Endothelial cell of umbilical vein (primary cell): ENCODE measurements at regions not wholly inside any gene's neighbourhood (a gene's known extent, or its start where the extent isn't known, plus 50 kb on each side); places are given as distances from the start of the nearest gene placed in this dataset.

ENCODE experiments used
- BruUV-seq: library from RNA; stranded (reverse); fragments of 400-500 nt; replicated peaks from 2 replicates; lab custom pipeline; 2021; lab: Mats Ljungman, UMichigan
- CTCF ChIA-PET: fragments of 300-600, 350-600 bp; sonication (Branson Sonifier 250); formaldehyde crosslinking; loops from one replicate; lab custom pipeline; 2021; ENCODE audit warnings: antibody characterized with exemption, inconsistent platforms; lab: Charles Lee
- POLR2A ChIA-PET: fragments of 300-600, 350-600 bp; sonication (Branson Sonifier 250); formaldehyde crosslinking; loops from one replicate; lab custom pipeline; 2021; ENCODE audit warnings: antibody characterized with exemption, inconsistent platforms; lab: Charles Lee
- DNase-seq: peaks from one replicate; pipeline ENCODE4 v3.0.0-alpha.2; 2011; ENCODE audit warnings: low read depth, low spot score
- FAIRE-seq: peaks from 2 replicates; lab custom pipeline; 2011; peaks lifted over from hg19 to GRCh38; lab: Jason Lieb, UNC
- H2AFZ ChIP-seq: 2 replicates; pipeline ENCODE4 v1.6.0; 2012; ENCODE audit warnings: low read depth, low read length, control low read depth, inconsistent platforms
- H3K27ac ChIP-seq: 2 replicates; pipeline ENCODE4 v1.5.1; 2011; ENCODE audit warnings: low read depth, mild to moderate bottlenecking, control low read depth, low read length, moderate library complexity; ENCODE audit not compliant: insufficient read depth
- H3K27me3 ChIP-seq, 2 experiments: 2 replicates each; pipeline versions ENCODE4 v1.6.0 to v1.6.1; 2011; ENCODE audit warnings: low read length in 2 of 2, mixed read lengths in 1 of 2; ENCODE audit not compliant: control insufficient read depth in 2 of 2, insufficient read depth in 2 of 2
- H3K36me3 ChIP-seq, 2 experiments: 2 replicates in 1 of 2; 3 replicates in 1 of 2; pipeline ENCODE4 v1.5.1; 2011; ENCODE audit warnings: low read length in 2 of 2, mild to moderate bottlenecking in 1 of 2, moderate library complexity in 1 of 2; ENCODE audit not compliant: control insufficient read depth in 2 of 2, insufficient read depth in 2 of 2; ENCODE audit errors: extremely low read depth in 1 of 2
- H3K4me1 ChIP-seq: 3 replicates; pipeline ENCODE4 v1.5.1; 2011; ENCODE audit warnings: mild to moderate bottlenecking, low read length; ENCODE audit not compliant: control insufficient read depth, insufficient read depth; ENCODE audit errors: extremely low read depth
- H3K4me2 ChIP-seq: 2 replicates; pipeline ENCODE4 v1.6.1; 2011; ENCODE audit warnings: low read length, control low read depth, mixed read lengths; ENCODE audit not compliant: insufficient read depth
- H3K4me3 ChIP-seq, 3 experiments: fragments of 200-600 bp in 1 of 3; sonication (generic), shearing (Covaris generic) in 1 of 3; replicated peaks in 1 of 3; 2 replicates each; pipeline ENCODE4 v1.5.1; 2011 to 2016; ENCODE audit warnings: control low read depth in 3 of 3, low read length in 3 of 3, mild to moderate bottlenecking in 2 of 3, inconsistent platforms in 1 of 3, low read depth in 1 of 3, moderate library complexity in 1 of 3; ENCODE audit not compliant: insufficient read depth in 1 of 3
- H3K79me2 ChIP-seq: 2 replicates; pipeline ENCODE4 v1.6.0; 2012; ENCODE audit warnings: low read length, inconsistent platforms; ENCODE audit not compliant: control insufficient read depth, insufficient read depth
- H3K9ac ChIP-seq: replicated peaks from 2 replicates; pipeline ENCODE3; 2011; ENCODE audit warnings: low read length, control low read depth; ENCODE audit not compliant: insufficient read depth; ENCODE audit errors: extremely low read depth
- H3K9me1 ChIP-seq: replicated peaks from 3 replicates; pipeline ENCODE4 v1.6.0; 2011; ENCODE audit warnings: mild to moderate bottlenecking, low read length; ENCODE audit not compliant: control insufficient read depth, insufficient read depth; ENCODE audit errors: extremely low read depth
- H3K9me3 ChIP-seq: replicated peaks from 2 replicates; pipeline ENCODE4 v1.5.1; 2012; ENCODE audit warnings: low read length, inconsistent platforms; ENCODE audit not compliant: control insufficient read depth, insufficient read depth
- H4K20me1 ChIP-seq: replicated peaks from 2 replicates; pipeline ENCODE3; 2011; ENCODE audit warnings: mild to moderate bottlenecking, low read length; ENCODE audit not compliant: control insufficient read depth, insufficient read depth; ENCODE audit errors: extremely low read depth
- CTCF ChIP-seq, 2 donors: IDR thresholded peaks; 1 replicate in 1 of 2; 2 replicates in 1 of 2; pipeline ENCODE4 v1.5.1; 2011; ENCODE audit warnings: low read length in 2 of 2, mild to moderate bottlenecking in 2 of 2, moderate library complexity in 2 of 2, control low read depth in 1 of 2, inconsistent platforms in 1 of 2, low read depth in 1 of 2; ENCODE audit not compliant: insufficient read depth in 1 of 2; ENCODE audit errors: extremely low read depth in 1 of 2
- EZH2 ChIP-seq: IDR thresholded peaks from 2 replicates; pipeline ENCODE4 v1.6.1; 2012; ENCODE audit warnings: borderline replicate concordance, low read depth, mild to moderate bottlenecking, moderate library complexity, low read length, inconsistent platforms; ENCODE audit not compliant: severe bottlenecking
- FOS ChIP-seq: IDR thresholded peaks from 2 replicates; pipeline ENCODE4 v1.6.1; 2011; ENCODE audit warnings: mild to moderate bottlenecking, low read length, moderate library complexity, borderline replicate concordance; ENCODE audit not compliant: insufficient read depth
- GATA2 ChIP-seq: IDR thresholded peaks from 2 replicates; pipeline ENCODE4 v1.7.0; 2011; ENCODE audit warnings: low read depth, mild to moderate bottlenecking, moderate library complexity, mixed read lengths, low read length; ENCODE audit not compliant: insufficient read length, insufficient read depth
- JUN ChIP-seq: IDR thresholded peaks from 2 replicates; pipeline ENCODE4 v1.6.1; 2011; ENCODE audit warnings: borderline replicate concordance, low read depth; ENCODE audit not compliant: insufficient read length, insufficient read depth
- MAX ChIP-seq: IDR thresholded peaks from 2 replicates; pipeline ENCODE4 v1.6.1; 2011; ENCODE audit not compliant: insufficient read depth, insufficient read length
- MYC ChIP-seq: IDR thresholded peaks from one replicate; pipeline ENCODE4 v1.6.1; 2011; ENCODE audit warnings: mild to moderate bottlenecking, low read depth, low read length
- POLR2A ChIP-seq: IDR thresholded peaks from 2 replicates; pipeline ENCODE4 v1.6.1; 2012; ENCODE audit warnings: low read depth, mild to moderate bottlenecking, control low read depth, low read length
- POLR2AphosphoS5 ChIP-seq: IDR thresholded peaks from 2 replicates; pipeline ENCODE4 v1.6.1; 2012; ENCODE audit warnings: low read depth, mild to moderate bottlenecking, control low read depth, low read length, moderate library complexity; ENCODE audit not compliant: insufficient read depth
- dilution Hi-C: fragments of 300-500 bp; cut with MboI; formaldehyde crosslinking; loops from one replicate; pipeline ENCODE4 v1.15.0; 2019; ENCODE audit warnings: low sequenced_read_pairs; ENCODE audit not compliant: extremely low pct_ligation_motif_present
- intact Hi-C: fragments of 100-400 bp; cut with micrococcal nuclease; formaldehyde crosslinking; loops from one replicate; pipeline ENCODE4 v1.10.0; 2022

- dilution Hi-C loops: no loop called here
- Histone ChIP-seq H3K36me3 (no peaks in the 10 kb centered on the region), H3K9me3 (no peaks in the 10 kb centered on the region), H3K27me3 (no peaks in the 10 kb centered on the region), H3K4me2 (no peak overlapping the region), H2AFZ (no peak overlapping the region), H3K79me2 (no peaks in the 10 kb centered on the region), H3K27ac (no peak overlapping the region), H3K9me1 (no peaks in the 10 kb centered on the region), H3K4me1 (no peaks in the 10 kb centered on the region), H3K4me3 (no peak overlapping the region), H4K20me1 (no peaks in the 10 kb centered on the region), H3K9ac (no peak overlapping the region)
- POLR2A ChIA-PET: no interaction called here
- intact Hi-C loops: no loop called here
- no peak for FAIRE-seq
- CTCF ChIA-PET: no interaction called here
- BruUV-seq: no TSS peak
- TF ChIP-seq MAX (no peak), JUN (no peak), MYC (no peak)
- no peak for DNase-seq
These were observed 714.9 kb upstream of the MDGA2 start for GRCh38 chr14:48390346-48390745.

- no peak for DNase-seq
- no peaks in the 10 kb centered on the region for H3K36me3 ChIP-seq
- H3K79me2 ChIP-seq: no peaks in the 10 kb centered on the region
- dilution Hi-C loops: no loop called here
- H4K20me1 ChIP-seq: no peaks in the 10 kb centered on the region
- no peaks in the 10 kb centered on the region for H3K4me1 ChIP-seq
- H3K9ac ChIP-seq: no peak overlapping the region
- intact Hi-C loops: no loop called here
- H3K27ac ChIP-seq: no peak overlapping the region
- ChIA-PET CTCF (no interaction called here), POLR2A (no interaction called here)
- H2AFZ ChIP-seq: no peak overlapping the region
- H3K4me2 ChIP-seq: no peak overlapping the region
- peaks cover 1% of the 10 kb centered on the region for H3K9me3 ChIP-seq
- H3K9me1 ChIP-seq: no peaks in the 10 kb centered on the region
- H3K4me3 ChIP-seq: no peak overlapping the region
- H3K27me3 ChIP-seq: no peaks in the 10 kb centered on the region
- TF ChIP-seq MYC: no peak
- no peak for TF ChIP-seq POLR2A
- no peak for TF ChIP-seq POLR2AphosphoS5
- no peak for TF ChIP-seq GATA2
- TF ChIP-seq MAX: no peak
- TF ChIP-seq FOS: no peak
- TF ChIP-seq JUN: no peak
- TF ChIP-seq EZH2: no peak
- no peak for TF ChIP-seq CTCF (IDR thresholded peaks at IDR 0.05; ENCODE audit: extremely low read depth in 1 of 2, insufficient read depth in 1 of 2, low read depth in 1 of 2, low read length in 2 of 2)
- BruUV-seq: no TSS peak
- FAIRE-seq: no peak
These were observed 709.4 kb upstream of the MDGA2 start for GRCh38 chr14:48384821-48385220.
